Activated naive CD4-positive, alpha-beta T cell treated with anti-CD3 and anti-CD28 coated beads, Interleukin-2, amount 50 U/mL, for 16 hours (primary cell): ENCODE measurements at regions not wholly inside any gene's neighbourhood (a gene's known extent, or its start where the extent isn't known, plus 50 kb on each side); places are given as distances from the start of the nearest gene placed in this dataset.

ENCODE experiments used
- DNase-seq: peaks from one replicate; pipeline ENCODE4 v3.0.0-alpha.2; 2020

DNA sequence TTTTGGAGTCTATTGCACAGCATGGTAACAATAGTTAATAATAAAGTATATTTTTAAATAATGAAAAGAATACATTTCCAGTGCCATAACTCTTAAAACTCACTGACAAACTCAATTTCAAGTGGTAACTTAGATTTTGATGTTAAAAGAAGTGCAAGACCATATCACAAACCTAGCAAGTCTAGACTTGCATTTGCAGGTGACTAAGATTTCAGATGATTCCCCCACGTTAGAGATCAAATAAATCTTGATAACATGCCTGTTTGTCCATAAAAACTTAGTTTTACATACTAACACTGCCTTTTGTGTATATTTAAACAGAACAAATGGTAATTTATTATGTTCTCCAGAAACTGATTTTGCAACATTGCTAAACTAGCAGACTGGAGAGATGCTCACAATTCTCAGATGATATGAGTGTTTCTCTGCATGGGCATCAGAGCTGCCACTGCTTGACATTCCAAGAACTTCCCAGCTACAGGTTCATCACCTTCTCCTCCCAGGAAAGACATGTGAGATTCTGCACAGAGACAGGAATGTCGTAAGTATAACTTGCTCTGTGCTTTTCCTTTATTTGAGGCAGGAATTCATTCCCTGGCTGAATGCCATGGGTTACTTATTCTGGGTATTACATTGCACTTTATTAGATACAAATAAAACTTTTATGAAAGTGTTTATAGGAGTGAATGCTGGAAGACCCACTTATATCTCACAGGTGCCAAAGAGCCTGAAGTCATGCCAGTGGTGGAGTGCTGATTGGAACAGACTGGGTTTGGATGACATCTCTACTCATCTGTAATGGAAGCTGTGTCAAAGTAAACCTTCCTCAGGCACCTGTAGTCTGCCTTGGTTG, 160.2 kb upstream of the FOXA2 start:
- no peak for DNase-seq

GRCh38 chr20:22745194-22745500, 160.8 kb upstream of the FOXA2 start:
- no peak for DNase-seq

GRCh38 chr20:22746957-22747356, 162.6 kb upstream of the FOXA2 start:
- DNase-seq: no peak

- no peak for DNase-seq
These were observed 168.0 kb upstream of the FOXA2 start for GRCh38 chr20:22752324-22752723.

DNA sequence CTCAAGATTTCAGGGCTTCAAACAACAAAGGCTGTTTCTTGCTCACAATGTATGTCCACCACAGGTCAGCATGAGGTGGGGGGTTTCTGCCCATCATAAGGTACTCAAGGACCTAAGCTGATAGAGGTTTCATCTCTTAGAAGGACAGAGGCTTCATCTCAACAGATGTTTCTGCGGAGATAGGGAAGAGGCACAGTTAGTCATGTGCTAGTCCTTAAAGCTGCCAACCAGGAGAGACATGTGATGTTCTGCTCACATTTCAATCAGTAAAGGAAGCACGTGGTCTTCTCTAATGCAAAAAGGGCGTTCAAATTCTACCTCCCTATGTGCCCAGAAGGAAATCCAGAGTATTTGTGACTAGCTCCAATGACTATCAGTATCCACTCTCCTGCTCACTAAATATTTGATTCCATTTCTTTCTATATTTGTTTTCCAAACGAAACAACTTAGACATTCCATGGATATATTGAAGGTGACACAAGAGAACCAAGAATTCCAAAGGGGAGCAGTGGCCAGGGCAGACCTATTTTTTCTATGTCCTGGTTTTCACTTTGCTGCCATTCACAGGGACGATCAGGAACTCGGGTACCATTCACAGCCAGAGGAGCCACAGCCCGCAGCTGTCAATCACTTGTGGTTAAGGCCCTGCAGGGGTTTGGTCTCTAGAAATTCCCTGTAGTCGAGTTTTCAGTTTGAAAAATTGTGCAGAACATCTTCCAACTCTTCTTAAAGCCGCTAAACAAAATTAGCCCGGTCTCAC, 173.2 kb upstream of the FOXA2 start:
- DNase-seq: no peak

- DNase-seq: no peak
These were observed 174.4 kb upstream of the FOXA2 start for GRCh38 chr20:22758815-22759214.

GRCh38 chr20:22762576-22763256, 178.3 kb upstream of the FOXA2 start:
- DNase-seq: no peak

DNA sequence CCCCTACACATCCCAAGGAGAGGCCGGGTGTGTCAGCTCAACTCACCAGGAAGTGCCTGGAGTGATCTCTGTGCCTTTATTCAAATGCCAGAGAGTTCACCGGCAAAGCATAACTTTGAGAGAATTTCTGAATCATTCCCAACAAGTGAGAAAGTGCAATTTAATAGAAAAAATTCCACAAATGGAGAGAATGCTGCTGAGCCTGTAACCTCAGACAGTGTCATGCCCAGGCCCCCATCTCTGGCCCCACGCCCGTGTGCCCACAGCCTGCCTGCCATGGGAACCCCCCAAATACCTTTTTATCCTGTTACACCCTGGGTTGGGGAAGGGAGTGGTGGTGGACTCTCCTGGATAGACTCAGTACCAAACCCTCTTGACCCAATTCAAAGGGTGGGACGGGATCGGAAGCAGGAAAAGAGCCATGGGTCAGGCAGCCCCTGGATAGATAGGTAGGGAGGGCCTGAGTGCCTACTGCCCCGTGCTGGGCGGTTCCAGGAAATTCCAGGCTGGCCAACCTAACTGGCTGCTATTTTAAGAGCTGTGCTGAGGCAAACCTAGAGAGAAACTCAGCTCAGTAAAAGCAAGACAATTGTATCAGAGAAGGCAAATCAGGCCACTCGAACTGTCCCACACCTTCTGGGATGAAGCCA, 179.0 kb upstream of the FOXA2 start:
- DNase-seq: no peak

DNA sequence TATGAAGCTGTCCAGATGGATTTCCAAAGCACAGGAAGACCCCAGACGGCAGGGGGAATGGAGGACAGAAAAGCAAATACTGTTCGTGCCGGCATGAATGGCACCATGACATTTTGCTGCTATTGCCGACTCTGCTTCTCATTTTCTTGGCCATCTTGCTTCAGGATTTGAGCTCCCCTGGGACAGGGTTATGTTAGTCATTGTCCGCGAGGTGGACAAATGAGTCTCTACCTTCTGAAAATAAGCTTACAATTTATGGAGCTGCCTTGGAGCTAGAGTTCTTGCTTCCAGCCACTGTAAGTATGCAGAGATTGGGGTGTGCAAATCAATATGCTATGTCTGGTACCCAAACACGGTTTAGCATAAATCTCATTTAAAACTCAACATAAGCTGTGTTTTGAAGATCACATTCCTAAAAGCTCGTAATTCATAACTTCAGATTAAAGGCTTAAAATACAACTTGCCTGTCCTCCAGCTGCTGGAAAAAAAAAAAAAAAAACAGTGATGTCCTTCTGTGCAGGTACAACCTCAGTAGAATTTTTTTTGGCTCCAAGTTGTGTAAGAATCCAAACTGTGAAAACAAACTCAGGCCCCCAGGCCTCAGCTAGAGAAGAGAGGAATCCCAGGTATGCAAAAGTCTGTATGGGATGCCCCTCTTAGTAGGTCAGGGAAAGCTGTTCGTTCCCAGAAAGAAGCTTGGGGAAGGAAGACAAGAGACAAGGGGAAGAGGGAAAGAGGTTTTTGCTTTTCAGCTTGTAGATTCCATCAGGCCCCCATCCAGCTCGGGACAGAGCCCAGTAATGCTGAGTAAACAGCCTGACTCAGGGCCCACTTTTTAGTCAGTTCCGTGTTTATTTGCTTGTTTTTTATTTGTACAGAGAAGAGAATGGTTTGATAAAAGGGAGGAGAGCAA, 184.2 kb upstream of the FOXA2 start:
- DNase-seq: no peak

- DNase-seq: no peak
These were observed 185.9 kb upstream of the FOXA2 start for GRCh38 chr20:22770241-22770800.

- DNase-seq: no peak
These were observed 187.3 kb upstream of the FOXA2 start for GRCh38 chr20:22771706-22772105.

DNA sequence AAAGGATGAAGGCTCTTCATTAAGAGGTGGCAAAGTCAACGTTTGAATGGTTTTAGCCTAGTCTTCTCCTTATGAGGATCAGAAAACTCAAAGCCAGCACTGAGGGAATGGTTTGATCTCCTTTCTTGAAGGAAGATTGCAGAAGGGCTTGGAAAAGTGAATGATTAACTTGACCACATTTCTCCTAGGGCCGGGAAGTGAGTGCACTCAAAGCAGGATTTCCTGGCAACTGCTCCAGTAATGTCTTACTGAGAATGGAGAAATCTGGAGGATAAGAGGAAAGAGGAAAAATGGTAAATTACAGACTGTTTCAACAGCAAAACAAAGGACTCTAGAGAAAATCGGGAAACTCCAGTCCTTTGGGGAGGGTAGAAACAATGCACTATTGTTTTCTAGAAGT, 189.0 kb upstream of the FOXA2 start:
- no peak for DNase-seq

DNA sequence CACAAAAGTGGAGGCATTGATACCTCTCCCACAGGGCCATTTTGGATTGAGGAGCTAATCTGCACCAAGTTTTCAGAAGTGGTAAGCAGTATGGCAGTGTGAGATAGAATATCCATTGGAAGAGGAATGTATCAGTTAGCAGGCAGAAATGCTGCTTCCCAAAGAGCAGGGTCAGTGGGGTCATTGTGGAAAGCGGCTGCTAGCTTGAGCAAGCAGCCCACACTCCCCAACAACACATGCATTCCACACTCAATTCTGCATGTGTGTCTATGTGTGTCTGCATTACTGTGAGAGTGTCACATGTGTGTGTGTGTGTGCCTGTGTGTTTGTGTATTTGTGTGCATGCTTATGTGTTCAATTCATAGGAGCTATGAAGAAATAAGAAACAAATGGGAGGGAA, 190.9 kb upstream of the FOXA2 start:
- DNase-seq: no peak

DNA sequence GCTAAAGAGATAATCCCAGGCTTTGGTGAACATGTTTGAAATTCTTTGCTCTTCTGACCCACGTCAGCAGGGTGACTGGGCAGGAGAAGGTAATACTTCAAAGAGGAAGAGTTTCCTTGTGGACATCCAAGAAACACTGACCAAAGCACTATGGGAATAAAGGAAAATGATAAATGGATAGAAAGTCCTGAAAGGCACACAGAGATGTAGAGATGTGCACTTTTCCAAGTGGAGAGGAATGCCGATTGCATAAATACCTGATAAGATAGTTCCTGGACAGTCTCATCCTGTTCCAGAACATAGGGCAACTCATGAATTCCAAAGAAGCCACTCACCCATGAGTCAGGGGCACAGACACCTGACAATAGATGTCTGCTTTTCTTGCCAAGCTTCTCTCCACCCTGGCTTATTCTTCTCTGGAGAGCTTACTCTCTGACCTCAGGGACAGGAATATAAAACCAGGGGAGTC, 191.3 kb upstream of the FOXA2 start:
- DNase-seq: no peak

GRCh38 chr20:22776369-22776768, 192.0 kb upstream of the FOXA2 start:
- DNase-seq: no peak

DNA sequence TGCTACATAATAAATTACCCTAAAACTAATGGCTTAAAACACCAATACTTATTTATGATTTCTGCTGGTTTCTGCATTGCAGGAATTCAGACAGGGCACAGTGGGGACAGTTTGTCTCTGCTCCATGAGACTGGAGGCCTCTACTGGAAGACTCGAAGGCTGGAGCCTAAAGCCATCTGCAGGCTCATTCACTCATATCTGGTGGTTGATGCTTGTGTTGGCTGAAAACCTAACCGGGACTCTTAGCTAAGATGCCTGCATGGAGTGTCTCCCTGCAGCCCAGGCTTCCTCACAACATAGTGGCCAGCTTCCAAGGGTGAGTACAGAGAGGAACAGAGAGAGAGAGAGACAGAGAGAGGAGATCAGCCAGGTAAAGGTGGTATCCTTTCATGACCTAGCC, 195.5 kb upstream of the FOXA2 start:
- DNase-seq: no peak

- DNase-seq: no peak
These were observed 197.5 kb upstream of the FOXA2 start for GRCh38 chr20:22781869-22782268.

GRCh38 chr20:22789676-22790075, 205.3 kb upstream of the FOXA2 start:
- DNase-seq: no peak

GRCh38 chr20:22791396-22791795, 207.0 kb upstream of the FOXA2 start:
- no peak for DNase-seq

DNA sequence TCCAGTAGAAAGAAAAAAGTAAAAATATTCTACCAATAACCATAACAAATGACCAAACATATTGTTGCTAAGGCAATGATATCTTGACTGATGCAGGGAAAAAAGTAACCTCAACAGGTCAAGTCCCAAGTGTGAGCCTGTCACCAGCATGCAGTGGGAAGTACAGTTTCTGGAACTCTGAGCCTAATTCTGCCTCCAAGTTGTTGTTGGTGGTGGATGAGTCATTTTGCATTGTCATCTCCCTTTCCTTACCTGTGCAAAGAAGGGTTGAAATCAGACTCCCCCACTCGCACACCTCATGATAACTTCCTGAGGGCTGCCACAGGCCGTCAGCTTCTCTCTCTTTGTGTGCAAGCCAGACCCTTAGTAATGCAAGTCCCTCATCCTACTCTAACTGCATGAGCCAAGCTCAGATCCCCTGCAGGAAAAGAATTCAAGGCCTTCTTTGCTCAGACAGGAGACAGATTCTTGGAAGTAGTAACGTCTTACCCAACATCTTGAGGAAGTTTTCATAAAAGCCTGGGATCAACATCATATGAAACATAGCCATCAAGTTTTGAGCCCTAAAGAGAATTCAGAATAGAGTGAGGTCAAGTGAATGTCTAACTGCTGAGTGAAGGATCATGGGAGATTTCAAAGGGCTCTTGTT, 207.6 kb upstream of the FOXA2 start:
- DNase-seq: no peak

GRCh38 chr20:22794200-22794599, 209.8 kb upstream of the FOXA2 start:
- no peak for DNase-seq
